ENCODE measurements at regions not wholly inside any gene's neighbourhood (a gene's known extent, or its start where the extent isn't known, plus 50 kb on each side); places are given as distances from the start of the nearest gene placed in this dataset.
"Not testable (repeated sequence)": the region's sequence is repeated elsewhere in the genome, so short reads cannot be mapped to it uniquely, and the experiment has no call there.

GRCh38 chr3:95210878-95211277 lies 1148.0 kb downstream of the NSUN3 start:
- FAIRE-seq = no peak

- FAIRE-seq = no peak
Measured at GRCh38 chr3:95212117-95212516, 1149.3 kb downstream of the NSUN3 start.

- FAIRE-seq = no peak
Measured at GRCh38 chr3:95215437-95215957, 1152.6 kb downstream of the NSUN3 start.

- no peak for FAIRE-seq
Measured at GRCh38 chr3:95217661-95218060, 1154.8 kb downstream of the NSUN3 start.

- no peak for FAIRE-seq
Measured at GRCh38 chr3:95218484-95218883, 1155.6 kb downstream of the NSUN3 start.

GRCh38 chr3:95226437-95226836 lies 1163.6 kb downstream of the NSUN3 start:
- no peak for FAIRE-seq

- FAIRE-seq = no peak
Measured at GRCh38 chr3:95227092-95227491, 1164.2 kb downstream of the NSUN3 start.

GRCh38 chr3:95228416-95228815 lies 1165.6 kb downstream of the NSUN3 start:
- no peak for FAIRE-seq

- FAIRE-seq = no peak
Measured at GRCh38 chr3:95235916-95236315, 1173.1 kb downstream of the NSUN3 start.

GRCh38 chr3:95237783-95238182 lies 1174.9 kb downstream of the NSUN3 start:
- FAIRE-seq = no peak

GRCh38 chr3:95240395-95240794 lies 1177.5 kb downstream of the NSUN3 start:
- FAIRE-seq = no peak

GRCh38 chr3:95241256-95241655 lies 1178.4 kb downstream of the NSUN3 start:
- not testable (repeated sequence) for FAIRE-seq

- FAIRE-seq = no peak
Measured at GRCh38 chr3:95246413-95246812, 1183.6 kb downstream of the NSUN3 start.

- FAIRE-seq = peak; percentile 14
Measured at GRCh38 chr3:95254061-95254460, 1191.2 kb downstream of the NSUN3 start.

GRCh38 chr3:95254758-95255157 lies 1191.9 kb downstream of the NSUN3 start:
- FAIRE-seq = no peak

GRCh38 chr3:95265129-95265528 lies 1202.3 kb downstream of the NSUN3 start:
- FAIRE-seq = no peak

- no peak for FAIRE-seq
Measured at GRCh38 chr3:95271395-95271794, 1208.5 kb downstream of the NSUN3 start.

- FAIRE-seq = peak; percentile 65
Measured at GRCh38 chr3:95272166-95272565, 1209.3 kb downstream of the NSUN3 start.

- peak; percentile 52 for FAIRE-seq
Measured at GRCh38 chr3:95272781-95273180, 1209.9 kb downstream of the NSUN3 start.

- no peak for FAIRE-seq
Measured at GRCh38 chr3:95277613-95278012, 1214.8 kb downstream of the NSUN3 start.

GRCh38 chr3:95280711-95281352 lies 1218.0 kb downstream of the NSUN3 start:
- FAIRE-seq = no peak

GRCh38 chr3:95289295-95289694 lies 1226.4 kb downstream of the NSUN3 start:
- peak; percentile 43 for FAIRE-seq

- no peak for FAIRE-seq
Measured at GRCh38 chr3:95297581-95297980, 1234.7 kb downstream of the NSUN3 start.

GRCh38 chr3:95302044-95302443 lies 1239.2 kb downstream of the NSUN3 start:
- FAIRE-seq = no peak

GRCh38 chr3:95310560-95310959 lies 1247.7 kb downstream of the NSUN3 start:
- no peak for FAIRE-seq
